Esophagus muscularis mucosa (tissue), 3 donors: ENCODE measurements at regions not wholly inside any gene's neighbourhood (a gene's known extent, or its start where the extent isn't known, plus 50 kb on each side); places are given as distances from the start of the nearest gene placed in this dataset.

Experiments
- POLR2A ChIP-seq: fragments of 450-650 bp; IDR thresholded peaks from one replicate; pipeline ENCODE4 v1.6.1; 2017; ENCODE audit warnings: antibody characterized with exemption, moderate library complexity, mild to moderate bottlenecking, low read depth
- TF ChIP-seq, protein P1 (sequence below), 3 experiments: fragments of 200-600 bp in 2 of 3; fragments of 450-650 bp in 1 of 3; sonication (generic) in 2 of 3; IDR thresholded peaks; one replicate each; pipeline ENCODE4 v1.5.1; 2017 to 2019; ENCODE audit warnings: antibody characterized with exemption in 3 of 3, mild to moderate bottlenecking in 2 of 3, moderate library complexity in 1 of 3

- TF ChIP-seq, protein P1, sequence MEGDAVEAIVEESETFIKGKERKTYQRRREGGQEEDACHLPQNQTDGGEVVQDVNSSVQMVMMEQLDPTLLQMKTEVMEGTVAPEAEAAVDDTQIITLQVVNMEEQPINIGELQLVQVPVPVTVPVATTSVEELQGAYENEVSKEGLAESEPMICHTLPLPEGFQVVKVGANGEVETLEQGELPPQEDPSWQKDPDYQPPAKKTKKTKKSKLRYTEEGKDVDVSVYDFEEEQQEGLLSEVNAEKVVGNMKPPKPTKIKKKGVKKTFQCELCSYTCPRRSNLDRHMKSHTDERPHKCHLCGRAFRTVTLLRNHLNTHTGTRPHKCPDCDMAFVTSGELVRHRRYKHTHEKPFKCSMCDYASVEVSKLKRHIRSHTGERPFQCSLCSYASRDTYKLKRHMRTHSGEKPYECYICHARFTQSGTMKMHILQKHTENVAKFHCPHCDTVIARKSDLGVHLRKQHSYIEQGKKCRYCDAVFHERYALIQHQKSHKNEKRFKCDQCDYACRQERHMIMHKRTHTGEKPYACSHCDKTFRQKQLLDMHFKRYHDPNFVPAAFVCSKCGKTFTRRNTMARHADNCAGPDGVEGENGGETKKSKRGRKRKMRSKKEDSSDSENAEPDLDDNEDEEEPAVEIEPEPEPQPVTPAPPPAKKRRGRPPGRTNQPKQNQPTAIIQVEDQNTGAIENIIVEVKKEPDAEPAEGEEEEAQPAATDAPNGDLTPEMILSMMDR (IDR thresholded peaks at IDR 0.05): no peak
- TF ChIP-seq POLR2A: no peak
Observed at GRCh38 chr12:62103748-62104147, 156.5 kb upstream of the USP15 start.
